GM19463 (cell line): ENCODE measurements at regions not wholly inside any gene's neighbourhood (a gene's known extent, or its start where the extent isn't known, plus 50 kb on each side); places are given as distances from the start of the nearest gene placed in this dataset.

Experiments used
- ATAC-seq: cut with Tn5 transposase; IDR thresholded peaks from one replicate; pipeline ENCODE4 v1.9.1; 2021; ENCODE audit warnings: mild to moderate bottlenecking, moderate library complexity; ENCODE audit not compliant: unreplicated experiment

DNA sequence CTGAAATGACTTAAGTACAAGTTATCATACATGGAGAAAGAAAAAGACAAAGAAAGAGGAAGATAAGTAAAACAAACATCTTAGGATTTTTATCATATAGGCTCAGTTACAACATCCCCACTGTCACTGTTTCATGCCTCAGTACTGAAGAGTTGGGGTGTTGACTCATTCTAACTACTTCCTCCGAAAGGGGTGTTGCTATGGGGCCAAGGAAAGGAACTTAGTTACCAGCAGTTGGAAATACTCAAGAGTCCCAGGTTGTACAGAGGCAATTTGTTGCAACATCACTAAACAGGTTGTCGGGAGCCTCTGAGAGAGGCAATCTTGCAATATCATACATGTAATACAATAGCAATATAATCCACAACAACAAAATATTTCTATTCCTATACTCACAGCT is 1264.7 kb downstream of the PCDH7 start:
- no peak for ATAC-seq

DNA sequence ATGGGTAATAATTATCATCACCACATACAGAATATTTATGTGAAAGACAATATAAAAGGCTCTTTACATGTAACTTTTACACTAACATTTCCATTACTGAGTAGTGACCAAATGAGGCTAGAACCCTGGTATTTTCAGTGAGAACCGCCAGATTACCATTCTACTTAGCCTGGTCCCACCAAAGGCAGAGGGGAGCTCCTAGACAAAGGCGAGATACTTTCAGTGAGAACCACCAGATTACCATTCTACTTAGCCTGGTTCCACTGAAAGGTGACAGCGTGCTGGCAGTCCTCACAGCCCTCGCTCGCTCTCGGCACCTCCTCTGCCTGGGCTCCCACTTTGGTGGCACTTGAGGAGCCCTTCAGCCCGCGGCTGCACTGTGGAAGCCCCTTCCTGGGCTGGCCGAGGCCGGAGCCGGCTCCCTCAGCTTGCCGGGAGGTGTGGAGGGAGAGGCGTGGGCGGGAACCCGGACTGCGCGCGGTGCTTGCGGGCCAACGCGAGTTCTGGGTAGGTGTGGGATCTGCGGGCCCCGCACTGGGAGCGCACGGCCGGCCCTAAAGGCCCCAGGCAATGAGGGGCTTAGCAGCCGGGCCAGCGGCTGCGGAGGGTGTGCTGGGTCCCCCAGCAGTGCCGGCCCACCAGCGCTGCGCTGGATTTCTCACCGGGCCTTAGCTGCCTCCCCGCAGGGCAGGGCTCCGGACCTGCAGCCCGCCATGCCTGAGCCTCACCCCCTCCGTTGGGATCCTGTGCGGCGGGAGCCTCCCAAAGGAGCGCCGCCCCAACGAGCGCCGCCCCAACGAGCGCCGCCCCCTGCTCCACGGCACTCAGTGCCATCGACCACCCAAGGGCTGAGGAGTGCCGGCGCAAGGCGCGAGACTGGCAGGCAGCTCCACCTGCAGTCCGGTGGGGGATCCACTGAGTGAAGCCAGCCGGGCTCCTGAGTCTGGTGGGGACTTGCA is 1276.1 kb downstream of the PCDH7 start:
- no peak for ATAC-seq

DNA sequence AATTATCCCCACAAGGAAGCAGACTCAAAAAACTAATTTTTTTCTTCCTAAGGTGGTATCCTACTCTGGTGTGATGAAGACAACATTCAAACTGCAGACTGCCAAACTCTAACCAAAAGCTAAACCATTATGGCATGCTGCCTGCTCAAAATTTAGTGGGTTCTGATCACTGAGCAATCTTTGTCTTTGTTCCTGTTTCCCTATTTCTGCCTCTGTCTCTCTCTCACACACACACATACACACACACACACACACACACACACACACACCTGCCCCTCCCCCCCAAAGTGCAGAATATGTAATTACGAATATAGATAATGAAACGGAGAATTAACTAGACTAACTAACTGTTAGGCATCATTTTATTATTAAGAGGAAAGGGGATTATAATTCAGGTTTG is 1278.6 kb downstream of the PCDH7 start:
- ATAC-seq = no peak

DNA sequence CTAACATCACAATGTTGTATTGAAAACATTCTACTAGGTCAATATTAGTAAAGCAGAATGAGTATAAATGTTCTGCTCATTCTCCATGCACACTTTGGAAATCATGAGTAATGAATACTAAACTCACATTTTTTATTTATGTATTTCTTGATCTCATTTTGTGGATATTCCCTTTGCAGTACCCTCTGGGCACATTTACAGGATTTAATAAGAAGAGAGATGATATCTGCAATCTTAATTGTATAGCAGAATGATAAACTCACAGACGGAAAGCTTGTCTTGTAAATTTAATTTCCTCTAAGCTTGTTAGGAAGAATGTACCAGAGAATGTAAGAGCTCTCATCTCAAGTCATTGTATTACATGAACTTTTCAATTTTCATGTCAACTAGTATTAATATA is 1279.7 kb downstream of the PCDH7 start:
- no peak for ATAC-seq

DNA sequence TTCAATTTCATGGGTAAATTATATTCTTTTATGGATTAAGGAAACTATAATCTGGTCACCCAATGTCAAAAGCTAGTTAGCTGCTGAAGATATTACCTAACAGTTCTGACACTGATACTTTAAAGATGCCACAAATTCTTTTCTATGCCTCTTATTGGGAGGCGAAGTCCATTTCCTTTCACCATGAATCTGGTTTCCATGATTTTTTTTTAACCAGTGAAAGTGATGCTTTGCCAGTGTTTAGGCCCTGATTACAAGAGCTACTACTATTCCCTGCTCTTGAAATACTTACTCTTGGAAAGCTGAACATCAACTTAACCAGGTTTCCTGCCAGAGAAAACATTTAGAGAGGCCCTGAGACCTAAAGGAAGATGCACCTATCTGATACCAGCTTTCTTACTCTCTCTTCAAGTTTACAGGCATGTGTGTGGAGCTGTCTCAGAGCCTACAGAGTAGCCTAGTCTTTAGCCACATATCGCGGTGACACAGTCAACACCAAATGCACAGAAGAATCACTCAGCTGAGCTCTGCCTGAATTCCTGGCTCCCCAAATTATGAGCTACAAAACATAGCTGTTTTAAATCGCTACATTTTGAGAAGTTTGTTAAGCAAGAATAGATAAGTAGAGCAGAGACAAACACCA is 1280.8 kb downstream of the PCDH7 start:
- no peak for ATAC-seq

DNA sequence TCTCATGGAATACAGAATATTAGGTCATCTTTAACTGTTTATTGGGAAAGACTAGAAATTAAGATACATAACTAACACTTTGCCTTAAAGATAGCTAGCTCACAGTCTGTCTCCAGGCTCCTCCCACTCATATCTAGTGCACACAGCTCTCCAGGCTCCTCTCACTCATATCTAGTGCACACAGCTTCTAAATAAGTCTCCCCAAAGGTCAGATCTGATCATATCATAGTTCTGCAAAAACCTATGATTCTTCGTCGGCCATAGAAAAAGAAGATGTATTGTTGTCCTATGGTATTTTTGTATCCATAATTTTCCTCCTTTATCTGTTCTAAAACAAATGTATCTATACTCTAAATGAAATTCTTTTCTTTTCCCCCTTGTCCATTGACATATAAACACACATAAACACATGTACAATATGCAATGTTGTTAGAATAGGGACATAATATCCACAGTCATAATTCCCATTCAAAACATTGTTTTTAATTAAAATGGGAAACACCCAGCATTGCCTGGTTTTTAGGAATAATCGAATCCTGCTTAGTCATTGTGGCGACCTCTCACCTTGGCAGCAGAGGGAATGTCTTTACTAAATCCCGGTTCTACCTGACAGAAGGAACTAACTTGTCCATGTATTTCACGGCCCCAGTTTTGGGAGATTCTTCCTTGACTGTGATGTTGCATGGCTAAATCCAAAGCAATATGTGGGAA is 1282.0 kb downstream of the PCDH7 start:
- ATAC-seq = no peak

DNA sequence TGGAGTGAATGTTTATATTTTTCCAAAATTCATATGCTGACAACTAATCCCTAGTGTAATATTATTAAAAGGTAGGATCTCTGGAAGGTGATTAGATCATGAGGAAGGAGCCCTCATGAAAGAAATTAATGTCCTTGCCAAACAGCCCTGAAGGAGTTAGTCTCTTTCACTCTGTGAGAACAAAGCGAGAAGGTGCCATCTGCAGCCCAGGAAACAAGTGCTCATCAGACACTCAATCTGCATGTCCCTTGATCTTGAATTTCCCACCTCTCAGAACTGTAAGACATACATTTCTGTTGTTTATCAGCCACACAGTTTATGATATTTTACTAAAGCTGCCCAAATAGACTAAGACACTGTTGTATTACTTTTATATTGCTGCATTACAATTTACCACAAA is 1283.4 kb downstream of the PCDH7 start:
- no peak for ATAC-seq

DNA sequence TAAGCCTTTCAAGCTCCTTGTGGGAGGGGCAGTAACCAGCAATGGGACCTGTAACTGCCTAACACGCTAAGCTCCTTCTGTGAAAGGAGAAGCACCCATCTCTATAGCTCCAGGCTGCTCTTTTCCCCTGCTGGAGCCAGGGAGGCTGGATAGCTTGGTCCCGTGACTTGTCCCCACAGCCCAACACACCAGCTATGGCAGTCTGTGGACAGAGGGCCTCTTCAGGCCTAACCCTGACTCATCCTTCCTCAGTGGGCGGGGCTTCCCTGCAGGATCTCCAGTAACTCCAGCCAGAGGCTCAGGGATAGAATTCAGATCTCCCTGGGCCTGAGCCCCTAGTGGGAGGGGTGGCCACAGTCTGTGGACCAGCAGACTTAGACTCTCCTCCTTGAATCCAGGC is 1290.1 kb downstream of the PCDH7 start:
- no peak for ATAC-seq

DNA sequence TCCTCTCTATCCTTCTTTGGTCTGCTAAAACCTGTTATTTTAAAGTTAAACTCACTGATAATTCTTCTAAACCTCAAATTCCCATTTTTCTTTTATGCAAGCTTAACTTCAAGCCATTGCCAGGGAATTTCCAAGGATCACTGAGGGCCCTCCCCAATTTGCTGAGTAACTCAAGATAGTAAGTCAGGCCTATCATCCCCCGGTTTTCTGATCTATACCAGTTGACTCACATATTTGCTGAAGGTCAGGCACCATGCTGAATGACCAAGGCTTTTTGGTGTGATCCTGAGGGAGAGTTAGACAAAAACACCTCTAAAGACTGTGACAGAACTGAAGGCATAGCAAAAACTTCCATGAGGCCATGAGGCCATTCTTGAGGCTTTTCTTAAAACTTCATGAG is 1301.9 kb downstream of the PCDH7 start:
- ATAC-seq = no peak

DNA sequence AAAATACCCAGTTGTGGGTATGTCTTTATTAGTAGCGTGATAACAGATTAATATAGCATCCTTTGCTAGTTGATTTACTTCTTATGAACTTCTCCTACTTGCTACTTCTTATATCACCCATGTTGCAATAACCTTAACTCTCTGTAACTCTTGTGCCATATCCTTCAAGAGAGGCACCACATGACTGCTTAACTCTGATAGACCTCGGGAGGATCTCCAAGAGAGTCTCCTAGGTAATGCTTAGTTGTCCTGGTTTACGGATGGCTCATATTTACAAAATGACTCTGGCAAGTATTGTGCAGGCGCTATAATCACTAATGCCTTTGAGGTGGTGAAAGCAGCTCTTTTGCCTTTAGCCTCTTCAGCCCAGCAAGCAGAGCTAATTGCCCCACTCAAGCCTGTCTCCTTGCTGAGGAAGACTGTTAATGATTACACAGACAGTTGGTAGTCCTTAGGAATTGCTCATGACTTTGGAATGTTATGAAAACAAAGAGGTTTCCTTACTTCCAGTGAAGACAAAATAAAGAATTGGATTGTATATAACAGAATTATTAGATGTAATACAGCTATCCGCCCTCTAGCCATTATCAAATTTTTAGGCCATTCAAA is 1305.8 kb downstream of the PCDH7 start:
- ATAC-seq = no peak

DNA sequence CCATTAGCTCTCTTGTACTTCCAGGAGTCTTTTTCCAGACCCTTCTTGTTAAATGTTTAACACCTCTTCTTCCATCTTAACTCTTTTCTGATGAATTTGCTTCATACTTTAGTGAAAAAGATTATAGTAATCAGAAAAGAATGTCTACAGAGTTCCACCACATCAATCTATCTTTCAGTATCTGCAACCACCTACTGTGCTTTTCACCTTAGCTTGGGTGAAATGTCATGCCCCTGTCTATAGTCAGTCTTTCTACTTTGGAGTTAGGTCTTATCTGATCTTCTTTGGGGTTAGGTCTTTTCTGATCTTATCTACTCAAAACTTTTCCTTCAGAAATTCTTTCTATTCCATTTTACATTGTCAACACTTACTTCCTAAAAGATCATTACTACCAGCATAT is 1310.2 kb downstream of the PCDH7 start:
- ATAC-seq = no peak

DNA sequence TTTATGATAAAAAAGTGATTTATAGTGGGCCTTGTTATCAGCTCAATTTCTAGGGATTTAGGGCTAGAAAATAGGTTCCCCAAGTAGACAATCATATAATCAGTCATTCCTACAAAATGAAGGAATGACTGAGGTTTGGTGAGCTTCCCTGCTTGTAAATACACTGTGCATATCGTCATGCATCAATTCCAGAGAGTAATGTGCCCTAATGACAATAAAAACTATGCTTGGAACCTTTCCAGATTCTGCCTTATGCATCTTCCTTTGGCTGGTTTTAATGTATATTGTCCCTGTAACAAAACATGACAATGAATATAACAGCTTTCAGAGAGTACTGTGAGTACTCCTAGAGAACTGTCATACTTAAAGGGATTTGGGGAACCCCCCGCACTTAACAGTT is 1310.9 kb downstream of the PCDH7 start:
- no peak for ATAC-seq

DNA sequence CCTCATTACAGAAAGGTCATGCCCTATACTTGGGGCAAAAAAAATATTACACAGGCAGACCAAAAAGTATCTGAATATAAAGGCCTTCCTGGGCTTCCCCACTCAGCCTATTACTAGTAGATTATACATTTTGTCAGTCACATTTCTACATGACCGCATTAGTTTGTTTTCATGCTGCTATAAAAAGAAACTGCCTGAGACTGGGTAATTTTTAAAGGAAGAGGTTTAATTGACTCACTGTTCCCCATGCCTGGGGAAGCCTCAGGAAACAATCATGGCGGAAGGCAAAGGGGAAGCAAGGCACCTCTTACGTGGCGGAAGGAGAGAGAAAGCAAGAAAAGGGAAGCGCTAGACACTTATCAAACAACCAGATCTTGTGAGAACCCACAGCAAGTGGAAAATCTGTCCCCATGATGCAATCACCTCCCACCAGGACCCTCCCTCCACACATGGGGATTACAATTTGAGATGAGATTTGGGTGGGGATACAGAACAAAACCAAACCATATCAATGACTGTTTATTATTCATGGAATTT is 1312.0 kb downstream of the PCDH7 start:
- no peak for ATAC-seq

DNA sequence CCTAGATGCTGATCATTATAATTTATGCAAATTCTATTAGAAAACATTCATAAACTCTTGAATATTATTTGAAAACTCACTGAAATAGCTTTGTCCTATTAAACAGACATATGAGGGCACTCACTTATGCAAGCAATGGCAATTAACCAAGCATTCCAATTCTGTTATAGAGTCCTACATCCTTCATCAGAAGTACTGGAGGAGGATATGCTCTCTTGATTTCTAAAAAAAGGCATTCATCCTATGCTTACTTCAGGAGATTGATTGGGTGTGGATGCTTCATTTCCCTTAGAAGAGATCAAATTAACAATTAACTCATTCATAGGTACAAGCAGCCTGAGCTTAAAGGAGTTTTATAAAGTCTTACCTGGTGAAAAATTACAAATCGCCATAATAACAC is 1317.2 kb downstream of the PCDH7 start:
- ATAC-seq = no peak

DNA sequence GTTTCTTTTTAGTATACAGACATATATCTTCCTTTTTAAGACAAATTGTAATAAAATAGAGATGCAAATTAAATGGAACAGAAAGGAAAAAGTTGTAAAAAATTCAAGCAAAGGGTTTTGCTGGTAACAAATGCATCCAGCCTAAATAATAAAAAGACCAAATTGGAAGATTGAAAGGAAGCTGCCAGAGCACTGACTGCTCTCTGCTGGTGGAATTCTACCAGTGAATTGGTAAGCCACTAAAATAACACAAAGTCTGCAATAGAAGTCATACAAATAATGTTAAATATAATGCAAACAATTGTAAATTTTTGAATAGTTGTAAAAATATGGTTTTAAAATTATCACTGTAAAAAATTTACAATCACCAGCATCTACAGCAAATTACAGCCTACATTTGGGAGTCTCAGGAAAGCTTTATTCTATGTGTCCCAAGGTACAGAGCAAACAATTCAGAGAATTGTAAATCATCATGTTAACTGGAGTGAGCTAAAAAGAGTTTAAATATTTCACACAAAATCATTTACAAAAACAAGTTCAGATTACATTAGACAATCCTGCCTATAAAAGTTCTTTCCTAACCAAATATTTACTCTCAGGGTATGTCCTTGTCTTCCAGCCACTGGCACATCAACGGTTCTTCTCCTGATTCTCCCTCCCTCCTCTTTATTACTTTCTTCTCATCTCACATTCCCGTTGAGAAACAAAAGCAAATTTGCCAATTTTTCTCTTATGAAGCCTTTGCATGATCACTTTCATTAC is 1322.5 kb downstream of the PCDH7 start:
- no peak for ATAC-seq

DNA sequence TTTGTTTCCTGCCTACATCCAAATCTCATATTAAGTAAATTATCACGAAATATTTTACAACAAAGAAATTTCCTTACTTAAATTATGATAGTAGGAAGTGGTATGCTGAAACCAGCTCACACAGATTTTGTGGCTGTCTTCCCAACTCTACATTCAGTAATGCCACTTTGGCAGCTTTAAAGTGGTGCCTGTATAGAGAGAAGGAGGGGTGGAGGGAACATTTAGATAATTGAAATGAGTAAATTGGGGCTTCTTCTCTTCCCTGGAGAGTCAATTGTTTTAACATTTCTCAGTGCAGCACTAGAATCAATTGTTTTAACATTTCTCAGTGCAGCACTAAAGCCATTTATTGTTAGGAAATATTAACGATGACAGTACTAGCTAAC is 1323.1 kb downstream of the PCDH7 start:
- ATAC-seq = no peak

DNA sequence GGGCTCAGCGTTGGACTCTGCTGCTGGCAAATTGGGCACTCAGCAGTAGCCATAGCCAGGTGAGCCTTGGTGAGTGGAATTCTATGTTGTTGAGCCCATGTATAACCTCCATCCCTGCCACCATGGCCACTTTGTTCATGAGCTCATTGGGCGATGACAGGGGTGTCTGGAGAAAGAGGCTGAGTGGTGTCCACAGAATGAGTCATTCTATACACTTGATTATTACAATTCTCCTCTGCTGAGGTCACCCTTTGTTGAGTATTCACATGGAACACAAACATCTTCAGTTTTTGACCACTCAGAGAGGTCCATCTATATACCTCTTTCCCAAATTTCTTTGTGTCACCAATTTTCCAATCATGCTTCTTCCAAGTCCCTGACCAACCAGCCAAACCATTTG is 1341.7 kb downstream of the PCDH7 start:
- no peak for ATAC-seq

DNA sequence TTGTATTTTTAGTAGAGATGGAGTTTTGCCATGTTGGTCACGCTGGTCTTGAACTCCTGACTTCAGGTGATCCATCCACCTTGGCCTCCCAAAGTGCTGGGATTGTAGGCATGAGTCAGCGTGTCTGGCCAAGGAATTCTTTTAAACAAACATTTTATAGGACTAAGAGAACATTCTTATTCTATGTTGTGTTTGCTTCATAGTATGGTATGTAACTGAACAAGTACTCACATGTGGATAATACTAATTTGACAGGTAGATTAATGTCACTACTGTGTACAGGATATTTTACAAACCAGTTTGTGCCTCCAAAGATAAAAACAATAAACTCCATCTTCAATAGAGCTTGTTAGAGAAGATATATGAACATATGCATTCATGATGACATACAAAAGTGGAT is 1353.4 kb downstream of the PCDH7 start:
- no peak for ATAC-seq

DNA sequence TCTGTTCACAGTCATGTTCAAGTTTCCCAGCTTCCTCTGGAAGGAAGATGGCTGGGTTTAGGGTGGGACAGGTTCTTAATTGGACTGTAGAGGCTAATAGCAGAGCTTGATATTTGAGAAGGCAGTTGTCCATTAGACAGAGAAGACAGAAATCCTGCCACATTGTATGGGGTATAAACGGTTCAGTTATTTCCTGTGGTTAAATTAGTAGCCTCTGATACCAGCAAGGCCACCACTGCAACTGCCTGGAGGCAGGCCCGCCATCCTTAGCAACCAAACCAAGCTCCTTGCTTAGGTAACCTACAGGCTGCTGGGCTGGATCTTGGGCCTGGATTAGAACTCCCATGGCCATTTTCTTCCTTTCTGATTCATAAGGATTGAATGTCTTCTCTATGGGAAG is 1367.0 kb downstream of the PCDH7 start:
- no peak for ATAC-seq

DNA sequence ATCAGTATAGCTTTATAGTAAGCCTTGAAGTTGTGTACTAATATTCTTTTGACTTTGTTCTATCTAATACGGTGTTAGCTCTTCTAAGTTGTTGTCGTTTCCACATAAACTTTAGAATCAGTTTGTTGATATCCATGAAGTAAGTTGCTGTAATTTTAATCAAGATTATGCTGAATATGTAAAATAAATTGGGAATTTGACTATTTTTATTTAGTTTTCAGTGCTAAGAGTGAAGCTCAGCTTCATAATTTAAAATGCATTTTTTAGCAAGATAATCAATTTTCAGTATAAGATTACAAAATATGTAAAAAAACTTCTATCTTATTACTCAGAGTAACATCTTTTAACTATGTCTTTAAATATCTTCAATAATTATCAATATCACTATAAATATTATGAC is 1374.8 kb downstream of the PCDH7 start:
- no peak for ATAC-seq
